H9 (cell line): ENCODE measurements at regions not wholly inside any gene's neighbourhood (a gene's known extent, or its start where the extent isn't known, plus 50 kb on each side); places are given as distances from the start of the nearest gene placed in this dataset.

Experiments
- DNase-seq: peaks from one replicate; pipeline ENCODE4 v3.0.0-alpha.2; 2017
- H2AFZ ChIP-seq: one replicate; pipeline ENCODE4 v1.6.1; 2013; ENCODE audit warnings: mild to moderate bottlenecking, low read length, control low read depth, moderate library complexity
- H2AK5ac ChIP-seq: 2 replicates; pipeline ENCODE4 v1.6.1; 2013; ENCODE audit warnings: low read length, control low read depth, mixed read lengths; ENCODE audit not compliant: insufficient read length
- H2BK120ac ChIP-seq: one replicate; pipeline ENCODE4 v1.6.1; 2013; ENCODE audit warnings: low read depth, mild to moderate bottlenecking, low read length, control low read depth, inconsistent platforms; ENCODE audit not compliant: poor library complexity, severe bottlenecking
- H2BK12ac ChIP-seq: 2 replicates; pipeline ENCODE4 v1.6.1; 2013; ENCODE audit warnings: low read length, control low read depth, mixed read lengths, low read depth; ENCODE audit not compliant: insufficient read length
- H2BK15ac ChIP-seq: 2 replicates; pipeline ENCODE4 v1.6.1; 2013; ENCODE audit warnings: low read depth, low read length, control low read depth
- H2BK20ac ChIP-seq: one replicate; pipeline ENCODE4 v1.6.1; 2013; ENCODE audit warnings: low read depth, mild to moderate bottlenecking, low read length, control low read depth, inconsistent platforms; ENCODE audit not compliant: poor library complexity, severe bottlenecking
- H2BK5ac ChIP-seq: 2 replicates; pipeline ENCODE4 v1.6.1; 2013; ENCODE audit warnings: low read length, control low read depth, mixed read lengths; ENCODE audit not compliant: insufficient read length
- H3K14ac ChIP-seq: 2 replicates; pipeline ENCODE4 v1.6.1; 2013; ENCODE audit warnings: low read length, control low read depth; ENCODE audit not compliant: insufficient read depth
- H3K18ac ChIP-seq: 2 replicates; pipeline ENCODE4 v1.6.1; 2013; ENCODE audit warnings: low read depth, mild to moderate bottlenecking, mixed read lengths, low read length, control low read depth; ENCODE audit not compliant: insufficient read length
- H3K23ac ChIP-seq: 2 replicates; pipeline ENCODE4 v1.6.1; 2013; ENCODE audit warnings: low read length, control low read depth, mixed read lengths, low read depth; ENCODE audit not compliant: insufficient read length
- H3K23me2 ChIP-seq: 2 replicates; pipeline ENCODE4 v1.6.1; 2013; ENCODE audit warnings: low read depth, mild to moderate bottlenecking, mixed read lengths, low read length, control low read depth; ENCODE audit not compliant: insufficient read length, poor library complexity, severe bottlenecking
- H3K27ac ChIP-seq: 2 replicates; pipeline ENCODE4 v1.5.1; 2013; ENCODE audit warnings: low read length, control low read depth, mixed read lengths, low read depth; ENCODE audit not compliant: insufficient read length
- H3K27me3 ChIP-seq: 2 replicates; pipeline ENCODE4 v1.6.1; 2013; ENCODE audit warnings: low read length, control low read depth, inconsistent platforms; ENCODE audit not compliant: insufficient read depth
- H3K4ac ChIP-seq: 2 replicates; pipeline ENCODE4 v1.6.1; 2013; ENCODE audit warnings: low read depth, mild to moderate bottlenecking, control low read depth, inconsistent platforms, low read length, moderate library complexity
- H3K4me1 ChIP-seq: 2 replicates; pipeline ENCODE4 v1.6.1; 2013; ENCODE audit warnings: low read length, control low read depth, inconsistent platforms; ENCODE audit not compliant: insufficient read depth
- H3K4me2 ChIP-seq: 2 replicates; pipeline ENCODE4 v1.6.1; 2013; ENCODE audit warnings: low read length, control low read depth, mixed read lengths; ENCODE audit not compliant: insufficient read length, insufficient read depth
- H3K56ac ChIP-seq: 2 replicates; pipeline ENCODE4 v1.6.1; 2013; ENCODE audit warnings: low read depth, mild to moderate bottlenecking, mixed read lengths, low read length, control low read depth; ENCODE audit not compliant: insufficient read length
- H3K79me1 ChIP-seq: 2 replicates; pipeline ENCODE4 v1.6.1; 2013; ENCODE audit warnings: low read depth, mild to moderate bottlenecking, moderate library complexity, low read length, control low read depth, inconsistent platforms; ENCODE audit not compliant: insufficient read depth, poor library complexity, severe bottlenecking
- H3K79me2 ChIP-seq: 2 replicates; pipeline ENCODE4 v1.6.1; 2013; ENCODE audit warnings: low read length, control low read depth, inconsistent platforms; ENCODE audit not compliant: insufficient read depth
- H3K9ac ChIP-seq: 2 replicates; pipeline ENCODE4 v1.6.1; 2013; ENCODE audit warnings: low read length, control low read depth, mixed read lengths; ENCODE audit not compliant: insufficient read length; ENCODE audit errors: extremely low read depth
- H3K9me3 ChIP-seq: one replicate; pipeline ENCODE4 v1.6.1; 2013; ENCODE audit warnings: low read depth, low read length, inconsistent platforms; ENCODE audit not compliant: control insufficient read depth
- H3T11ph ChIP-seq: one replicate; pipeline ENCODE4 v1.6.1; 2013; ENCODE audit warnings: mild to moderate bottlenecking, low read length, control low read depth, inconsistent platforms
- H4K20me1 ChIP-seq: one replicate; pipeline ENCODE4 v1.6.1; 2013; ENCODE audit not compliant: control insufficient read depth, insufficient read length, insufficient read depth
- H4K5ac ChIP-seq: 2 replicates; pipeline ENCODE4 v1.6.1; 2013; ENCODE audit warnings: low read depth, mild to moderate bottlenecking, mixed read lengths, low read length, control low read depth; ENCODE audit not compliant: insufficient read length
- H4K8ac ChIP-seq: replicated peaks from 2 replicates; pipeline ENCODE4 v1.6.1; 2013; ENCODE audit warnings: low read length, control low read depth, mixed read lengths, low read depth; ENCODE audit not compliant: insufficient read length
- H4K91ac ChIP-seq: 2 replicates; pipeline ENCODE4 v1.6.1; 2013; ENCODE audit warnings: low read depth, mild to moderate bottlenecking, moderate library complexity, mixed read lengths, low read length, control low read depth; ENCODE audit not compliant: insufficient read length
- H3K27ac Mint-ChIP-seq, 3 experiments: 2 replicates in 2 of 3; 3 replicates in 1 of 3; pipeline ENCODE4 v1.8.0; 2020 to 2021; ENCODE audit warnings: mixed read lengths in 3 of 3, mild to moderate bottlenecking in 1 of 3, moderate library complexity in 1 of 3
- H3K27me3 Mint-ChIP-seq: 2 replicates; pipeline ENCODE4 v1.8.0; 2021; ENCODE audit warnings: low read depth, mild to moderate bottlenecking, moderate library complexity, mixed read lengths
- H3K36me3 Mint-ChIP-seq, 3 experiments: 2 replicates in 2 of 3; 3 replicates in 1 of 3; pipeline ENCODE4 v1.8.0; 2020 to 2021; ENCODE audit warnings: low read depth in 3 of 3, mixed read lengths in 3 of 3; ENCODE audit not compliant: insufficient read depth in 1 of 3
- H3K4me1 Mint-ChIP-seq, 2 experiments: 2 replicates each; pipeline ENCODE4 v1.8.0; 2020; ENCODE audit warnings: mixed read lengths in 2 of 2
- H3K4me3 Mint-ChIP-seq, 2 experiments: 2 replicates in 1 of 2; 3 replicates in 1 of 2; pipeline ENCODE4 v1.8.0; 2020 to 2021; ENCODE audit warnings: mild to moderate bottlenecking in 2 of 2, mixed read lengths in 2 of 2, moderate library complexity in 1 of 2
- H3K9me3 Mint-ChIP-seq, 2 experiments: 2 replicates in 1 of 2; 3 replicates in 1 of 2; pipeline ENCODE4 v1.8.0; 2020; ENCODE audit warnings: mild to moderate bottlenecking in 2 of 2, mixed read lengths in 2 of 2, moderate library complexity in 1 of 2
- CTCF ChIP-seq: fragments of 200-600 bp; sonication (generic); conservative IDR thresholded peaks from 3 replicates; pipeline ENCODE4 v1.8.0; 2021; ENCODE audit warnings: antibody characterized with exemption, mild to moderate bottlenecking
- WGBS: extraction: QIAGEN DNeasy Blood & Tissue Kit; methylation state at CpG from one replicate; pipeline ENCODE4 v1.1.7; 2013; ENCODE audit warnings: missing lambda C conversion rate, low lambda C conversion rate, mixed read lengths; ENCODE audit not compliant: insufficient read length; ENCODE audit errors: extremely low coverage; 5-methylcytosine and 5-hydroxymethylcytosine counted together

DNA sequence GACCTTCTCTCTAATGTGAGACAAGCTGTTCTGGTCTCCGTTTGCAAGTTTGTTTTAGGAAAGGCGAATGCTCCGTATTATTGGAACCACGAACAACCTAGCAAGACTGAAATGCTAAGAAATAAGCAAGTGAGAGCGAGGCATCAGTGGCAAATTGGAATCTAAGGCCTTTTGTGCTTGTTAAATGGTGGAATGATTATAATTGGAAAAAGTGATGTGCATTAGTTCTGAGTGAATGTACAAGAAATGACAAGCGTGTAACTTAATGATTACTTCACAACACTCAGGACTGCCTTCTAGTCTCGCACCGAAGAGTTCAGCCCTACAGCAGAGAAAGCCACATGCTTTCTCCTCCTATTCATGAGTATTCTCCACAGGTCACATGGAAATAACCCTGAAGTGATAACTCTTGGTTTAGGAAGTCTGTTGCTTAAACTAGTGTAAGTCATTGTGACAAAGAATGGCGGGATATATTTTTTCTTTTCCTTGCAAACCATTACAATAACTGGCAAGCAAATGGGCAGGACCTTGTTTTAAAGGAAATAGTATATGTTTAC, 392.2 kb upstream of the FIGN start:
- Histone ChIP-seq H3K56ac (no peak overlapping the region), H4K5ac (no peak overlapping the region), H4K8ac (no peak overlapping the region), H4K20me1 (no peaks in the 10 kb centered on the region), H2BK12ac (no peak overlapping the region), H2BK5ac (no peak overlapping the region), H2BK120ac (no peak overlapping the region), H3K4me1 (no peaks in the 10 kb centered on the region), H3T11ph (no peak overlapping the region), H3K23ac (no peak overlapping the region), H3K9me3 (no peaks in the 10 kb centered on the region), H3K14ac (no peak overlapping the region), H2AFZ (no peak overlapping the region), H2BK15ac (no peak overlapping the region), H3K4ac (no peak overlapping the region), H3K79me1 (no peaks in the 10 kb centered on the region), H3K9ac (no peak overlapping the region), H2BK20ac (no peak overlapping the region), H3K27ac (no peak overlapping the region), H4K91ac (no peak overlapping the region), H3K4me2 (no peak overlapping the region), H2AK5ac (no peak overlapping the region), H3K79me2 (no peaks in the 10 kb centered on the region), H3K23me2 (no peaks in the 10 kb centered on the region), H3K18ac (no peak overlapping the region), H3K27me3 (no peaks in the 10 kb centered on the region)
- Mint-ChIP-seq H3K4me1 (no peaks in the 10 kb centered on the region), H3K27ac (no peak overlapping the region), H3K27me3 (no peaks in the 10 kb centered on the region), H3K36me3 (no peaks in the 10 kb centered on the region), H3K4me3 (no peak overlapping the region), H3K9me3 (no peaks in the 10 kb centered on the region)
- no peak for TF ChIP-seq CTCF
- no CpG with 5 or more reads among the region's 9 CpGs for WGBS
- no peak for DNase-seq
